Natural killer cell (primary cell): ENCODE measurements at regions not wholly inside any gene's neighbourhood (a gene's known extent, or its start where the extent isn't known, plus 50 kb on each side); places are given as distances from the start of the nearest gene placed in this dataset.

ENCODE experiments used
- ATAC-seq, 3 donors: fragments of 150-1000 bp in 2 of 3; fragments of 200-7000 bp in 1 of 3; cut with Tn5 transposase; 1 replicate in 1 of 3; 2 replicates in 2 of 3; pipeline ENCODE4 v1.10.0; 2021; ENCODE audit warnings: mild to moderate bottlenecking in 2 of 3, moderate library complexity in 2 of 3
- DNase-seq, 2 donors: peaks; one replicate each; pipeline versions ENCODE4 v3.0.0 to v3.0.0-alpha.2; 2013 to 2021; ENCODE audit warnings: mixed read lengths in 1 of 2
- H3K27ac ChIP-seq: one replicate; pipeline ENCODE4 v1.5.1; 2013; ENCODE audit warnings: mild to moderate bottlenecking, low read length
- H3K27me3 ChIP-seq: one replicate; pipeline ENCODE4 v1.6.1; 2013; ENCODE audit warnings: low read length; ENCODE audit not compliant: control insufficient read depth, insufficient read depth
- H3K36me3 ChIP-seq: one replicate; pipeline ENCODE4 v1.6.1; 2013; ENCODE audit warnings: low read length; ENCODE audit not compliant: control insufficient read depth, insufficient read depth
- H3K4me1 ChIP-seq: one replicate; pipeline ENCODE4 v1.6.1; 2013; ENCODE audit warnings: low read length; ENCODE audit not compliant: control insufficient read depth, insufficient read depth
- H3K4me3 ChIP-seq: one replicate; pipeline ENCODE4 v1.5.1; 2013; ENCODE audit warnings: low read length
- H3K9me3 ChIP-seq: one replicate; pipeline ENCODE4 v1.6.1; 2013; ENCODE audit warnings: low read length; ENCODE audit not compliant: control insufficient read depth, insufficient read depth
- H3K27ac Mint-ChIP-seq, 2 donors: one replicate each; pipeline ENCODE4 v1.8.0; 2022; ENCODE audit warnings: mild to moderate bottlenecking in 2 of 2, mixed read lengths in 2 of 2, moderate library complexity in 1 of 2
- H3K27me3 Mint-ChIP-seq, 2 donors: one replicate each; pipeline ENCODE4 v1.8.0; 2022; ENCODE audit warnings: low read depth in 2 of 2, mixed read lengths in 2 of 2
- H3K36me3 Mint-ChIP-seq: one replicate; pipeline ENCODE4 v1.8.0; 2022; ENCODE audit warnings: mixed read lengths
- H3K4me1 Mint-ChIP-seq, 2 donors: one replicate each; pipeline ENCODE4 v1.8.0; 2022; ENCODE audit warnings: mixed read lengths in 2 of 2
- H3K4me3 Mint-ChIP-seq: one replicate; pipeline ENCODE4 v1.8.0; 2022; ENCODE audit warnings: mild to moderate bottlenecking, moderate library complexity, mixed read lengths
- H3K9me3 Mint-ChIP-seq, 2 donors: one replicate each; pipeline ENCODE4 v1.8.0; 2022; ENCODE audit warnings: mixed read lengths in 2 of 2
- CTCF ChIP-seq: fragments of 200-600 bp; IDR thresholded peaks from one replicate; pipeline ENCODE4 v1.8.0; 2022; ENCODE audit warnings: antibody characterized with exemption
- WGBS: methylation state at CpG from one replicate; pipeline ENCODE4 v1.1.7; 2013; ENCODE audit warnings: missing lambda C conversion rate; ENCODE audit not compliant: insufficient coverage; 5-methylcytosine and 5-hydroxymethylcytosine counted together
- intact Hi-C: fragments of 100-400 bp; cut with micrococcal nuclease; formaldehyde crosslinking; loops from one replicate; pipeline ENCODE4 v1.14.2; 2022

- Histone ChIP-seq H3K27me3 (no peaks in the 10 kb centered on the region), H3K9me3 (no peaks in the 10 kb centered on the region), H3K4me3 (no peak overlapping the region), H3K36me3 (no peaks in the 10 kb centered on the region), H3K4me1 (no peaks in the 10 kb centered on the region), H3K27ac (no peak overlapping the region)
- intact Hi-C loops = no loop called here
- peaks cover 8% of the 10 kb centered on the region for H3K36me3 Mint-ChIP-seq
- WGBS = 87% methylated on average over 6 of the region's 6 CpGs
- H3K4me1 Mint-ChIP-seq = no peaks in the 10 kb centered on the region
- TF ChIP-seq CTCF = no peak
- H3K27me3 Mint-ChIP-seq = no peaks in the 10 kb centered on the region
- H3K27ac Mint-ChIP-seq = no peak overlapping the region
- DNase-seq (no peak), ATAC-seq (no peak)
- no peak overlapping the region for H3K4me3 Mint-ChIP-seq
- peaks cover 12 to 26% of the 10 kb centered on the region in 2 donors for H3K9me3 Mint-ChIP-seq
Observed at GRCh38 chr10:106053061-106053460, 1111.4 kb downstream of the SORCS1 start.

GRCh38 chr10:106044503-106044902 lies 1120.0 kb downstream of the SORCS1 start:
- Histone ChIP-seq H3K4me1 (no peaks in the 10 kb centered on the region), H3K36me3 (no peaks in the 10 kb centered on the region), H3K4me3 (no peak overlapping the region), H3K27me3 (no peaks in the 10 kb centered on the region), H3K27ac (no peak overlapping the region), H3K9me3 (no peaks in the 10 kb centered on the region)
- no peak for ATAC-seq
- intact Hi-C loops = no loop called here
- no peaks in the 10 kb centered on the region for H3K27me3 Mint-ChIP-seq
- no peak for DNase-seq
- WGBS = 22% methylated on average over 1 of the region's 2 CpGs
- peaks cover 7 to 27% of the 10 kb centered on the region in 2 donors for H3K9me3 Mint-ChIP-seq
- H3K36me3 Mint-ChIP-seq = peaks cover 6% of the 10 kb centered on the region
- no peak overlapping the region for H3K4me3 Mint-ChIP-seq
- no peak overlapping the region for H3K27ac Mint-ChIP-seq
- no peak for TF ChIP-seq CTCF
- no peaks in the 10 kb centered on the region for H3K4me1 Mint-ChIP-seq

- H3K36me3 Mint-ChIP-seq = peaks cover 6% of the 10 kb centered on the region
- DNase-seq (no peak), ATAC-seq (no peak)
- TF ChIP-seq CTCF = no peak
- H3K27me3 Mint-ChIP-seq = no peaks in the 10 kb centered on the region
- WGBS = 82% methylated on average over 2 of the region's 3 CpGs
- Histone ChIP-seq H3K4me3 (no peak overlapping the region), H3K4me1 (no peaks in the 10 kb centered on the region), H3K27ac (no peak overlapping the region), H3K27me3 (no peaks in the 10 kb centered on the region), H3K36me3 (no peaks in the 10 kb centered on the region), H3K9me3 (no peaks in the 10 kb centered on the region)
- H3K9me3 Mint-ChIP-seq = peaks cover 7 to 27% of the 10 kb centered on the region in 2 donors
- no peaks in the 10 kb centered on the region for H3K4me1 Mint-ChIP-seq
- intact Hi-C loops = no loop called here
- no peak overlapping the region for H3K4me3 Mint-ChIP-seq
- no peak overlapping the region for H3K27ac Mint-ChIP-seq
Observed at GRCh38 chr10:106043863-106044262, 1120.6 kb downstream of the SORCS1 start.

DNA sequence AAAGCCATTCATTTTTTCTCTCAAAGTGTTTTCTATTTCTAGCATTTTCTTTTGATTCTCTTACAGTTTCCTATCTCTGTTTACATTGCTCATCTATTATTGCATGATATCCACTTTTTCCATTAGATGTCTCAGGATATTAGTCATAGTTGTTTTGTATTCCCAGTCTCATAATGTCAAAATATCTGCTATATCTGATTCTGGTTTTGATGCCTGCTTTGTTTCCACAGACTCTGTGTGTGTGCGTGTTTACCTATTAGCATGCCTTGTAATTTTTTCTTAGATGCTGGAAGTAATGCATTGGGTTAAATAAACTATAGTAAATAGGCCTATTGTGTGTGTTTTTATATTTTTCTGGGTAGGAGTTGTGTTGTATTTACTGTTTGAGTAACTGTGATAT lies 1126.3 kb downstream of the SORCS1 start:
- Mint-ChIP-seq H3K27me3 (no peaks in the 10 kb centered on the region), H3K27ac (no peak overlapping the region), H3K36me3 (no peaks in the 10 kb centered on the region), H3K4me3 (no peak overlapping the region), H3K4me1 (no peaks in the 10 kb centered on the region), H3K9me3 (peaks cover 5 to 18% of the 10 kb centered on the region in 2 donors)
- Histone ChIP-seq H3K36me3 (no peaks in the 10 kb centered on the region), H3K4me1 (no peaks in the 10 kb centered on the region), H3K27ac (no peak overlapping the region), H3K9me3 (no peaks in the 10 kb centered on the region), H3K4me3 (no peak overlapping the region), H3K27me3 (no peaks in the 10 kb centered on the region)
- TF ChIP-seq CTCF = no peak
- WGBS = 89% methylated on average over 1 of the region's 1 CpG
- no peak for ATAC-seq
- DNase-seq = no peak
- intact Hi-C loops = no loop called here
